Activated CD8-positive, alpha-beta memory T cell treated with anti-CD3 and anti-CD28 coated beads for 48 hours (primary cell): ENCODE measurements at regions not wholly inside any gene's neighbourhood (a gene's known extent, or its start where the extent isn't known, plus 50 kb on each side); places are given as distances from the start of the nearest gene placed in this dataset.
"Not testable (repeated sequence)": the region's sequence is repeated elsewhere in the genome, so short reads cannot be mapped to it uniquely, and the experiment has no call there.

Source experiments
- DNase-seq, 3 experiments: peaks; one replicate each; pipeline ENCODE4 v3.0.0-alpha.2; 2020; ENCODE audit warnings: low read depth in 2 of 3, low spot score in 2 of 3

DNA sequence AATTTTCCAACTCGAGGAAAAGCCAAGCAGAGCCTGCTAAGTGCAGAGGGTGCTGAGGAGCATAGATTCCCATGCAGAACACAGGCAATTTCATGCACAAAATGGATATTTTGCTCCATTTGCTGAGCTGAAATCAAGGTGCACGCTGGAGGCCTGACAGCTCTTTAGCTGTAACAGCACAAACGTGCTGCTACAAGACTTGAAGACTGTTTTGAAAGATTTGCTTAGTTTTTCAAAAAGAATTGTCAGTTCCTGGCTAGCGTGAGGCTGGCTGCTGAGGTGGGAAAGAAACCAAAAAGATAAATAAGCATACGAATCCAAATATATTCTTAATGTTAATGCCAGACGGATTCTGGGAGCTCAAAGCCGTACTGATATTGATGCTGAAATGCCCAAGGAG is 309.0 kb upstream of the MAF start:
- DNase-seq, result no peak

- no peak for DNase-seq
Observed at GRCh38 chr16:79903471-79903870, 302.9 kb upstream of the MAF start.

DNA sequence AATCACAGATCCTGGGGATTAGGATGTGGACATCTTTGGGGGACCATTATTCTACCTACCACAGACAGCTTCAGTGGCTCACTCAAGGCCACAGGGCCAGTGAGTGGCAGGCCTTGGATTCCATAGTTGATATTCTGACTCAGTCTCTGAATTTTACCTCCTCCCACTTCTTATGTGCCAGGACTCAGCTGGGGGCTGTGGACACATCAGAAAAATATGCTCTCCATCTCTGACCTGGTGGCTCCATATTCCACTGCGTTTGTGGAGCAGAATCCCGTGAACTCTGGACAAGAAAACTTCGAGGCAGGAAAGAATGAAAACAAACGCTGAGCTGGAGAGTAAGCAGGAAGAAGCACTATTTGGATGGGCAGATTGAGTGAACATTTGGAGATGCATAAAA is 301.8 kb upstream of the MAF start:
- no peak for DNase-seq

DNA sequence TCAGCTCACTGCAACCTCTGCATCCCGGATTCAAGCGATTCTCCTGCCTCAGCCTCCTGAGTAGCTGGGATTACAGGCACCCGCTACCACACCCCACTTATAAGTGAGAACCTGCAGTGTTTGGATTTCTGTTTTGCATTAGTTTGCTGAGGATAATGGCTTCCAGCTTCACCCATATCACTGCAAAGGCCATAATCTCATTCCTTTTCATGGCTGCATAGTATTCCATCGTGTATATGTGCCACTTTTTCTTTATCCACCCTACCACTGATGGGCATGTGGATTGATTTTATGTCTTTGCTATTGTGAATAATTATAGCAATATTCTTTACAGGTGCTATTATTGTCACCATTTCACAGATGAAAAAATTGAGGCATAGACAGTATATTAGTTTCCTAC is 301.0 kb upstream of the MAF start:
- no peak for DNase-seq

- no peak for DNase-seq
Observed at GRCh38 chr16:79899716-79900115, 299.2 kb upstream of the MAF start.

GRCh38 chr16:79899316-79899715 is 298.8 kb upstream of the MAF start:
- DNase-seq, result no peak

DNA sequence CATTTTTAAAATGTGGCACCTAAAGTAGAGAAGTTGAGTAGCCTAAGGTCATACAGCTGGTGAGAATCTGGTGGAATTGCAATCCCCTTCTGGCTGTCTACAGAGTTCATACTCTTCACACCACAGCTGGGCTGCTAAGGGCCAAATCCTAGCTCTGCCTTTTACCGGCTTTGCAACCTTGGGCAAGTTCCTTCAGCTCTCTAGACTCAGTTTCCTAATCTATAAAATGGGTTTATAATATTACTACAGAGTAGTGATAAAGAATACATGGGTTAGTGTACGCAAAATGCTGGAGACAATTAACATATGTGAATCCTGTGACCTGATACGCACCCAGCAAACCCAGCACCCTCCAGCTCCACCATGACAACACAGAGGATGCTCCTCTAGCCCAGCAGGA is 298.2 kb upstream of the MAF start:
- no peak for DNase-seq

- no peak for DNase-seq
Observed at GRCh38 chr16:79897453-79898146, 297.1 kb upstream of the MAF start.

DNA sequence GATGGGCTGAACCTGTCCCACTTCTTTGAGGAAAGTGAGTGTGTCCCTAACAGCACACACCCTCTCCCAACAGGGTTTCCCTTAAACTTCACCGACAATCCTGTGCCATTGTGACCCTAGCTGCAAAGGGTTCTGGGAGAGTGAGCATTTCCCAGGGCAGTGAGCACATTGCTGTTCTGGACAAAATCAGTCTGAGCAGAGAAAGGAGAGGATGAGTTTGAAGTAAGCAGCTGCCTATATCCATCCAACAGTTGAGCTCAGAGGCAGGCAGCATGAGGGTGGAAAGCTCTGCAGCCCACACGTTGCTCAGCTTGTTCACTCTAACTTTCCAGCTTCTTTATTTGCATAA is 296.5 kb upstream of the MAF start:
- DNase-seq, result no peak

- no peak for DNase-seq
Observed at GRCh38 chr16:79895917-79896203, 295.3 kb upstream of the MAF start.

DNA sequence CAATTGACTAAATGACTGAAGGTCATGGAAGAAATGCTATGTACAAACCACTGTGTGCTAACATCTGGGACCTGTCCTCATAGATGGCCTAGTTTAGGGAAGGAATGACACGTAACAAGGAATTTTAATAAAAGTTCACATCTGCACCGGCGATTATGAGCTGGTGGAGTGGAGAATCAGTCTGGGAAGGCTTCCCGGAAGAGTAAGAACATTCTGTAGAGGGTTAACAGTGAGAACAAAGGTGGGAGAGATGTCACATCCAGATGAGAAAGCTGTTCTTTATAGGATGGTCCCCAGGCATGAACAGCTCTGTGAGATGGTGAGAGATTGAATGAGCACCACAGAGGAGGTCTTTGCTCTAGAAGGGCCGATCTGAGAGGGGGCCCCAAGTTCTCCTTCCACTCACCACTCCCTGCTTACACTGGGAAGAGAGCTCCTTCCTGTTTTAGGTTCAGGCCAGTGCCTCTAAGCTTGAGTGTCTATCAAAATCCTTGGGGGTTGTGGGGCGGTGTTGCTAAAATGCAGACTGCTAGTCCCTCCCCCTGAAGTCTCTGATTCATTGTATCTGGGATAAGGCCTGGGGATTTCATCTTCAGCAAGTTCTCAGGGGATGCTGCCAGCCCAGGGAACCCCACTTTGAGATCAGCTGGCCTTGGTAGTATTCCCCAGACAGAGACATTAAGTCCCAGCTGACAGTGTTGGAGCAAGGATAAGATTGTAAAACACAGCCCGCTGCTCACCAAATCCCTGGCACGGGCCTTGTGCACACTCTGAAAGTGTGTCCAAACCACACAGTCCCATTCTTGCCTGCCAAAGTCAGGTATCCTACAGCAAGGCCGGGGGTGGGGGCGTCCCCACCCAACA is 294.7 kb upstream of the MAF start:
- no peak for DNase-seq

GRCh38 chr16:79893445-79893844 is 292.9 kb upstream of the MAF start:
- DNase-seq, result no peak

DNA sequence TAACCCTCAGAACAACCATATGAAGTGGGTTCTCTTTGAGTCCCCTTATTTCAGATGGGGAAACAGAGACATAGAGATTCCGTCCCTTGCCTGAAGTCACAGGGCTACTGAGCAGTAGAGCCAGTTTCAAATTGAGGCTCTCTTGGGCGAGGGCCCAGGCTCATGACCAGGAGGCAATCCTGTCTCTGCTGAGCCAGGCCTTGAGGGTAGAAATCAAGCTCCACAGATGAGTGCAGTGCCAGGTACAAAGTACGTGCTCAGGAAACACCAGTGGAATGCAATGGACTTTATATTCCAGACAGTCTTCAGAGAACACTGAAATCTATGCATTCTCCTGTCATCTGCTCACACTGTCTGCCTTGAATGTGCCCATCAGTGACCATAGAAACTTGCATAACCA is 291.7 kb upstream of the MAF start:
- DNase-seq, result no peak

DNA sequence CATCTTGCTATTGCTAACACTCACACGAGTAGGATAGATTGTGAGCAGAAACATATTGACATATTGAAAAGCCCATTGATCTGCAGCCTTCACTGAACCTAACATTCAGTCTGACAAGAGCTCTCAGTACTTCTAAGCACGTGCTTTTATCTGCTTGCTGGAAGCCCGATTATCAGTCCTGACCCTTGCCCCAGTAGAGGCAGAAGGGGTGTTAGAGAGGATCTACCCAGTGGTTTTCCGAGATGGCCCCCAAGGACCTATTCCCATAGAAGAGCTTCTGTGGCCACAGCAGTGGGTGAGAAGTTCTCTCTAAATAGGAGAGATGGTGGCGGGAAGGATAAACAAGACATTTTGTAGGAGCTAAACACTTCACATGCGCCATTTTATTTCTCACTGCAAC is 290.9 kb upstream of the MAF start:
- no peak for DNase-seq

DNA sequence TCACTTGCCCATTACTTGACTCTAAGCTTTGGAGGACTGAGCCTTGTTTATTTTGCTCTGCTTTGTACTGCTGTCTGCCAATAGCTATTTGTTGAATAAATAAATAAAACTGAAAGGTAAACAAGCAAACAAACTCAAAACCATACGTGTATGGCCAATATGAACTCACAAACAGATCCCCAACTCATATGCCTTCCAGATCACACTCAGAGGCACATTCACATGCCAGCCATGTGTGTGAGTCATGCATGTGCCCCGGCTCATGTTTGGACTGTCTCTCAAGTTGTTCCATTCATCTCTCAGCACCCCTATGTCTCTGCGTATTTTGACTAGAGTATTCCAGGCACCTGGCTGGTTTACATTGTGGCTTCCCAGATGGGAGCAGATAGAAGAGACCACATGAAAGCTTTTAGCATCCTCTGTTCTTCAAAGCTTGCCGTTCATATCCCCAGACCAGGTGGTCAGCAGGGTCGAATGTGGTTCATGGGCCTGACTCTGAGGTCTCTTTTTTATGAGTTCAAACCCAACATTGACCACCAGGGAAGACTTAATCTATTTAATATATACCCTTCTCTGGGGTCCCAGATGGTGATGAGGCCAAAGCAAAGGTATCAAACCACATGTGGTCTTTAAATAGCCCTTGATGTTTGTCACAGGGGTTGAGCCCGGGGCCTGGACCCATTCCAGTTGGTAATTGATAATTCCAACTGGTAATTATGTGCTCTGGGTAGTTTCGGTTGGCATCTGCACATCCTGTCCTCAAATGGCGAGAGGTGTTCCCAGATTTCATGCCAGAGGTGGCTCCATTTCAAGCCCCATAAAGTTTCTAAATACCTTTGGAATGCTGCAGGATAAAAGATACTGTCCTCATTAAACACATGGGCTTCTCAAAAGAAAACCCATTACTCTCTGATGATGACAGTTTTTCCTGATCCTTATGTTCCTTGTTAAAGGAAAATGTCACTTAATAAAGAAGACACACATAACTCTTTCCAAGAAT is 287.3 kb upstream of the MAF start:
- no peak for DNase-seq

- no peak for DNase-seq
Observed at GRCh38 chr16:79885320-79885719, 284.8 kb upstream of the MAF start.

- no peak for DNase-seq
Observed at GRCh38 chr16:79883494-79883893, 283.0 kb upstream of the MAF start.

- DNase-seq, result no peak
Observed at GRCh38 chr16:79882340-79883005, 281.9 kb upstream of the MAF start.

DNA sequence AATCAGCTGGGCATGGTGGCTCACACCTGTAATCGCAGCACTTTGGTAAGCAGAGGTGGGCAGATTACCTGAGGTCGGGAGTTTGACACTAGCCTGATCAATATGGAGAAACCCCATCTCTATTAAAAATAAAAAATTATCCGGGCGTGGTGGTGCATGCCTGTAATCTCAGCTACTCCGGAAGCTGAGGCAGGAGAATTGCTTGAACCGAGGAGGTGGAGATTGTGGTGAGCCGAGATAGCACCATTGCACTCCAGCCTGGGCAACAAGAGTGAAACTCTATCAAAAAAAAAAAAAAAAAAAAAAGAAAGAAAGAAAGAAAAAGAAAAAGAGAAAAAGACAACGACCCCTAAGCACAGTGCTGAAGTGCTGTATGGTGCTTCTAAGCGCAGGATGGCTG is 280.6 kb upstream of the MAF start:
- not testable (repeated sequence) for DNase-seq

DNA sequence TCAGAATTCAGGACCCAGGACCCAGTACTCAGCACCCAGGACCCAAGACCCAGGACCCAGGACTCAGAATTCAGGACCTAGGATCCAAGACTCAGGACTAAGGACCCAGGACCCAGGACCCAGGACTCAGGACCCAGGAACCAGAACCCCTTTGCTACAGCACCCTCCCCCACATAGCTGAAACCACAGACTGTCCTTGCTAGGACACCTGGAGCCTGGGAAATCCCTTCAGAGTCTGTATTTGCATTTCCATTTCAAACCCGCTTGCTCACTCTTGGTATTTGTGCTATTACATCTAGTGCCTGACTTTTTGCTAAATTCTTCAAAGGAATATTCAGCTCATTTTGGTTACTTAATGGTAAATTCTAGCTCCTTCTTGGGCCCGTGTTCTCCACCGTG is 275.8 kb upstream of the MAF start:
- no peak for DNase-seq

DNA sequence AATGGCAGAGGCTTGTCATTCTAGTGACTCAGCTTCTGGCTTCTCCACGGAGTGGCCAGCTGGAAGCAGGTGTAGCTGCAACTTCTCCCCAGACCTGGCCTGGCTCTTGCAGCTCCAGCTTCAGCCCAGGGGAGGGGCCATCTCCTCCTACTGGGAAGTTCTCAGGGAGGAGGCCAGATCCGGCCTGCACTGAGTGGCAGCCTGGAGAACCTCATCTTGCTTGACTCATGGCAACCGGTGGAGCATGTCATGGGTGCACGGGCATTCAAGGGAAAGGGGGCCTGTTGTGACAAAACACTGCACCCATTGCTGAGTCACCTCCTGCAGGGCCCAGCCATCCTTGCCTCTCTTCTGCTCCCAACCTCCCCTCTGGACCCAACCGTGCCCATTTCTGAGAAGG is 273.9 kb upstream of the MAF start:
- no peak for DNase-seq
